RWPE2 (cell line): ENCODE measurements at regions not wholly inside any gene's neighbourhood (a gene's known extent, or its start where the extent isn't known, plus 50 kb on each side); places are given as distances from the start of the nearest gene placed in this dataset.
"Not testable (repeated sequence)": the region's sequence is repeated elsewhere in the genome, so short reads cannot be mapped to it uniquely, and the experiment has no call there.

ENCODE experiments used
- ATAC-seq: fragments of 200-7000 bp; cut with Tn5 transposase; 3 replicates; pipeline ENCODE4 v1.9.1; 2021; ENCODE audit warnings: low read depth
- DNase-seq: peaks from one replicate; pipeline ENCODE4 v3.0.0-alpha.2; 2020; ENCODE audit warnings: low spot score
- H3K27ac ChIP-seq: fragments of 450-650 bp; 2 replicates; pipeline ENCODE4 v1.5.1; 2017; ENCODE audit warnings: mild to moderate bottlenecking; ENCODE audit not compliant: poor library complexity, severe bottlenecking
- H3K27me3 ChIP-seq: fragments of 250-450 bp; sonication (Bioruptor Pico); 2 replicates; pipeline ENCODE4 v1.5.1; 2021; ENCODE audit warnings: mild to moderate bottlenecking, moderate library complexity; ENCODE audit not compliant: insufficient read depth, poor library complexity, severe bottlenecking
- H3K36me3 ChIP-seq: fragments of 250-450 bp; sonication (Bioruptor Pico); 2 replicates; pipeline ENCODE4 v1.5.1; 2020; ENCODE audit warnings: low read depth, mild to moderate bottlenecking, moderate library complexity
- H3K4me1 ChIP-seq: fragments of 250-450 bp; sonication (Bioruptor Pico); 2 replicates; pipeline ENCODE4 v1.5.1; 2021; ENCODE audit warnings: mild to moderate bottlenecking, moderate library complexity; ENCODE audit not compliant: insufficient read depth, poor library complexity, severe bottlenecking
- H3K4me3 ChIP-seq: fragments of 250-450 bp; sonication (Bioruptor Pico); 2 replicates; pipeline ENCODE4 v1.5.1; 2021; ENCODE audit warnings: mild to moderate bottlenecking, moderate library complexity; ENCODE audit not compliant: severe bottlenecking
- H3K9me3 ChIP-seq: fragments of 250-450 bp; sonication (Bioruptor Pico); 2 replicates; pipeline ENCODE4 v1.5.1; 2021; ENCODE audit warnings: mild to moderate bottlenecking, moderate library complexity; ENCODE audit not compliant: severe bottlenecking
- CTCF ChIP-seq: fragments of 450-650 bp; IDR thresholded peaks from one replicate; pipeline ENCODE4 v1.5.1; 2017; ENCODE audit warnings: mild to moderate bottlenecking, moderate library complexity; ENCODE audit not compliant: poor library complexity, severe bottlenecking

- DNase-seq (no peak), ATAC-seq (no peak)
- Histone ChIP-seq H3K4me1 (no peaks in the 10 kb centered on the region), H3K27ac (no peak overlapping the region), H3K9me3 (peaks cover 5% of the 10 kb centered on the region), H3K36me3 (no peaks in the 10 kb centered on the region), H3K4me3 (no peak overlapping the region), H3K27me3 (peaks cover 10% of the 10 kb centered on the region)
- TF ChIP-seq CTCF: no peak
Measured at GRCh38 chr14:28820677-28821076, 54.1 kb downstream of the FOXG1 start.

DNA sequence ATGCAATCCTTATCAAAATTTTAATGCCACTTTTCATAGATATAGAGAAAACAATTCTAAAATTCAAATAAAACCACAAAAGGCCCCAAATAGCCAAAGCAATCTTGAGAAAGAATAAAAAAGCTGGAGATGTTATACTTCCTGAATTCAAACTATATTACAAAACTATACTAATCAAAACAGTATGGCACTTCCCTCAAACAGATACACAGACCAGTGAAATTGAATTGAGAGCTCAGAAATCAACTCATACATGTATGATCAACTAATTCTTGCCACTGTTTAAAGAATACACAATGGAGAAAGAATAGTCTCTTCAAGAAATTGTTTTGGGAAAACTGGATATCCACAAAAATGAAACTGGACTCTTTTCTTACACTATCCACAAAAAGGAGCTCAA lies 55.4 kb downstream of the FOXG1 start:
- Histone ChIP-seq H3K27me3 (peaks cover 12% of the 10 kb centered on the region), H3K4me1 (no peaks in the 10 kb centered on the region), H3K27ac (no peak overlapping the region), H3K36me3 (no peaks in the 10 kb centered on the region), H3K9me3 (peaks cover 5% of the 10 kb centered on the region), H3K4me3 (no peak overlapping the region)
- ATAC-seq (no peak), DNase-seq (no peak)
- TF ChIP-seq CTCF: no peak

DNA sequence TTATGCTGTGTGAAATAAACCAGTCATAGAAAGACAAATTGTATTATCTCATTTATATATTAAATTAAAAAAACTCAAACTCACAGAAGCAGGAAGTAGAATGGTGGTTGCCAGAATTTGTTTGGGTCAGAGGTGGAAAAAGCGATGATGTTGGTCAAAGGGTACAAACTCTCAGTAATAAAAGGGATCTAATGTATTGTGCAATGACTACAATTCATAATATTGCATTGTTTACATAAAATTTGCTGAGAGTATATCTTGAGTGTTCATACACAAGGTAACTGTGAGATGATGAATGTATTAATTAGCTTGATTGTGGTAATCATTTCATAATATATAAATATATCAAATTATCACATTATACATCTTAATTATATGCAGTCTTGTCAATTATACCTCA lies 56.7 kb downstream of the FOXG1 start:
- H3K27me3 ChIP-seq: peaks cover 17% of the 10 kb centered on the region
- H3K27ac ChIP-seq: no peak overlapping the region
- H3K4me3 ChIP-seq: no peak overlapping the region
- DNase-seq (no peak), ATAC-seq (no peak)
- peaks cover 5% of the 10 kb centered on the region for H3K9me3 ChIP-seq
- H3K4me1 ChIP-seq: no peaks in the 10 kb centered on the region
- no peaks in the 10 kb centered on the region for H3K36me3 ChIP-seq
- no peak for TF ChIP-seq CTCF

DNA sequence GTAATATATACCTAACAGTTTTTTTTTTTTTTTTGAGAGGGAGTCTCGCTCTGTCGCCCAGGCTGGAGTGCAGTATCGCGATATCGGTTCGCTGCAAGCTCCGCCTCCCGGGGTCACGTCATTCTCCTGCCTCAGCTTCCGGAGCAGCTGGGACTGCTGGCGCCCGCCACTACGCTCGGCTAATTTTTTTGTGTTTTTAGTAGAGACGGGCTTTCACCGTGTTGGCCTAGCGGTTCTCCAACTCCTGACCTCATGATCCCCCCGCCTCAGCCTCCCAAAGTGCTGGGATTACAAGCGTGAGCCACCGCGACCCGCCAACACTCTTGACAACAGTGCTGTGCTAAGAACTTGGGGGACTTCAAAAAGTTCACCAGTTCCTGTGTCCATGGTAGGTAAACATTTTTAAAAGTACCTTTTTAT lies 63.5 kb downstream of the FOXG1 start:
- peaks cover 57% of the 10 kb centered on the region for H3K27me3 ChIP-seq
- no peak for TF ChIP-seq CTCF
- ATAC-seq (no peak), DNase-seq (no peak)
- no peak overlapping the region for H3K4me3 ChIP-seq
- H3K4me1 ChIP-seq: no peaks in the 10 kb centered on the region
- no peaks in the 10 kb centered on the region for H3K9me3 ChIP-seq
- no peak overlapping the region for H3K27ac ChIP-seq
- H3K36me3 ChIP-seq: no peaks in the 10 kb centered on the region

DNA sequence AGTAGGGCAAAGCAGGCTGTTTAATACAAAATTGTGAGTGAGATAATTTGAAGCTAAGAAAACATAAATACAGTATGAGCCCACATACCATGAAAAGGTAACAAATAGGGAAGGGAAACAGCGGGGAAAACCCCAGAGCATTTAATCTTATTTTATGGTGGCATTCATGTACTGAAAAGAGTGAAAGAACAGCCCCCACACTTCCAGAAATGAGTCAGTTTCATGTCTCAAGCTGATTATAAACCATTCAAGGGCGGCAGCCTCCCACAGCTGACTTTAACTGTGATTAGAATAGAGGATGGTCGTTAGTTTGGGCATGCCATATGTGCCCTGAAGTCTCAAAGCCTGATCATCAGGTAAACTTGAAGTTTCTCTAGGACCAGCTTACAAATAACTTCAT lies 64.5 kb downstream of the FOXG1 start:
- no peak overlapping the region for H3K4me3 ChIP-seq
- H3K27ac ChIP-seq: no peak overlapping the region
- peaks cover 64% of the 10 kb centered on the region for H3K27me3 ChIP-seq
- no peaks in the 10 kb centered on the region for H3K9me3 ChIP-seq
- no peak for TF ChIP-seq CTCF
- H3K36me3 ChIP-seq: no peaks in the 10 kb centered on the region
- no peaks in the 10 kb centered on the region for H3K4me1 ChIP-seq
- no peak for DNase-seq
- ATAC-seq: no peak

- not testable (repeated sequence) for H3K4me1 ChIP-seq, ATAC-seq, H3K4me3 ChIP-seq, H3K36me3 ChIP-seq, H3K9me3 ChIP-seq, H3K27me3 ChIP-seq, H3K27ac ChIP-seq, DNase-seq
Measured at GRCh38 chr14:28842569-28842968, 76.0 kb downstream of the FOXG1 start.
